Esophagus squamous epithelium (tissue), 5 donors: ENCODE measurements at regions not wholly inside any gene's neighbourhood (a gene's known extent, or its start where the extent isn't known, plus 50 kb on each side); places are given as distances from the start of the nearest gene placed in this dataset.

Source experiments
- DNase-seq: peaks from one replicate; lab custom pipeline; 2025; lab: John Stamatoyannopoulos, UW
- H3K27ac ChIP-seq, 4 donors: fragments of 200-600 bp; sonication (generic); one replicate each; pipeline ENCODE4 v1.5.1; 2016 to 2019; ENCODE audit warnings: mild to moderate bottlenecking in 1 of 4
- H3K27me3 ChIP-seq, 4 donors: fragments of 200-600 bp; sonication (generic); 1 replicate in 3 of 4; 2 replicates in 1 of 4; pipeline versions ENCODE4 v1.5.1 to v1.6.0; 2017 to 2021; ENCODE audit warnings: antibody characterized with exemption in 1 of 4
- H3K36me3 ChIP-seq, 3 donors: fragments of 200-600 bp; sonication (generic); one replicate each; pipeline ENCODE4 v1.5.1; 2016 to 2019
- H3K4me1 ChIP-seq, 3 donors: fragments of 200-600 bp; sonication (generic); one replicate each; pipeline ENCODE4 v1.5.1; 2017 to 2019
- H3K4me3 ChIP-seq, 4 donors: fragments of 200-600 bp; sonication (generic); 1 replicate in 3 of 4; 2 replicates in 1 of 4; pipeline ENCODE4 v1.5.1; 2016 to 2019; ENCODE audit warnings: mild to moderate bottlenecking in 2 of 4, moderate library complexity in 1 of 4
- H3K9me3 ChIP-seq, 3 donors: fragments of 200-600 bp; sonication (generic); one replicate each; pipeline ENCODE4 v1.5.1; 2016 to 2019
- POLR2A ChIP-seq, 4 donors: fragments of 450-650 bp; IDR thresholded peaks; one replicate each; pipeline ENCODE4 v1.6.1; 2017; ENCODE audit warnings: antibody characterized with exemption in 4 of 4, mild to moderate bottlenecking in 4 of 4, moderate library complexity in 3 of 4
- whole genome bisulfite sequencing, 2 donors: methylation state at CpG; one replicate each; pipeline ENCODE4 v1.1.5; 2018; 5-methylcytosine and 5-hydroxymethylcytosine counted together
- intact Hi-C: fragments of 100-400 bp; cut with DNase I; formaldehyde crosslinking; loops from one replicate; pipeline ENCODE4 v1.15.0; 2022
- TF ChIP-seq, protein P1 (sequence below), 6 experiments: fragments of 450-650 bp in 4 of 6; fragments of 200-600 bp in 2 of 6; sonication (generic) in 2 of 6; IDR thresholded peaks; one replicate each; pipeline ENCODE4 v1.5.1; 2016 to 2019; ENCODE audit warnings: antibody characterized with exemption in 6 of 6, mild to moderate bottlenecking in 4 of 6, moderate library complexity in 4 of 6
- donor health status: DM: yes; HTN: yes; CAD: no.

DNA sequence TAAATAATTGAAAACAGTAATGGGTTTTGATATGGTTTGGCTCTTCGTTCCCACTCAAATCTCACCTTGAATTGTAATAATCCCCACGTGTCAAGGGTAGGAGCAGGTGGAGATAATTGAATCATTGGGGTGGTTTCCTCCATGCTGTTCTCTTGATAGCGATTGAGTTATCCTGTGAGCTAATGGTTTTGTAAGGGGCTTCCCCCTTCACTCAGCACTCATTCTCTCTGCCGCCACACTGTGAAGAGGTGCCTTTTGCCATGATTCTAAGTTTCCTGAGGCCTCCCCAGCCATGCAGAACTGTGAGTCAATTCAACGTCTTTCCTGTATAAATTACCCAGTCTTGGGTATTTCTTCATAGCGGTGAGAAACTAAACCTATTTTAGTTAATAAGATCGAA is 551.7 kb upstream of the POT1 start:
- Histone ChIP-seq H3K4me3 (no peak overlapping the region), H3K9me3 (no peaks in the 10 kb centered on the region), H3K27ac (no peak overlapping the region), H3K4me1 (no peaks in the 10 kb centered on the region), H3K36me3 (no peaks in the 10 kb centered on the region), H3K27me3 (no peaks in the 10 kb centered on the region)
- no peak for DNase-seq
- TF ChIP-seq POLR2A (IDR thresholded peaks at IDR 0.05), result no peak
- TF ChIP-seq, protein P1, sequence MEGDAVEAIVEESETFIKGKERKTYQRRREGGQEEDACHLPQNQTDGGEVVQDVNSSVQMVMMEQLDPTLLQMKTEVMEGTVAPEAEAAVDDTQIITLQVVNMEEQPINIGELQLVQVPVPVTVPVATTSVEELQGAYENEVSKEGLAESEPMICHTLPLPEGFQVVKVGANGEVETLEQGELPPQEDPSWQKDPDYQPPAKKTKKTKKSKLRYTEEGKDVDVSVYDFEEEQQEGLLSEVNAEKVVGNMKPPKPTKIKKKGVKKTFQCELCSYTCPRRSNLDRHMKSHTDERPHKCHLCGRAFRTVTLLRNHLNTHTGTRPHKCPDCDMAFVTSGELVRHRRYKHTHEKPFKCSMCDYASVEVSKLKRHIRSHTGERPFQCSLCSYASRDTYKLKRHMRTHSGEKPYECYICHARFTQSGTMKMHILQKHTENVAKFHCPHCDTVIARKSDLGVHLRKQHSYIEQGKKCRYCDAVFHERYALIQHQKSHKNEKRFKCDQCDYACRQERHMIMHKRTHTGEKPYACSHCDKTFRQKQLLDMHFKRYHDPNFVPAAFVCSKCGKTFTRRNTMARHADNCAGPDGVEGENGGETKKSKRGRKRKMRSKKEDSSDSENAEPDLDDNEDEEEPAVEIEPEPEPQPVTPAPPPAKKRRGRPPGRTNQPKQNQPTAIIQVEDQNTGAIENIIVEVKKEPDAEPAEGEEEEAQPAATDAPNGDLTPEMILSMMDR (IDR thresholded peaks at IDR 0.05), result no peak
- WGBS, 2 donors, result 73 to 75% methylated on average over 7 of the region's 7 CpGs
- intact Hi-C loops, result no loop called here

GRCh38 chr7:125480762-125481161 is 551.1 kb upstream of the POT1 start:
- Histone ChIP-seq H3K27ac (no peak overlapping the region), H3K4me3 (no peak overlapping the region), H3K9me3 (no peaks in the 10 kb centered on the region), H3K36me3 (no peaks in the 10 kb centered on the region), H3K4me1 (no peaks in the 10 kb centered on the region), H3K27me3 (no peaks in the 10 kb centered on the region)
- intact Hi-C loops, result no loop called here
- TF ChIP-seq, protein P1 (IDR thresholded peaks at IDR 0.05), result no peak
- no peak for TF ChIP-seq POLR2A (IDR thresholded peaks at IDR 0.05)
- WGBS, 2 donors, result 91 to 92% methylated on average over 10 of the region's 10 CpGs
- no peak for DNase-seq

GRCh38 chr7:125468855-125469174 is 539.2 kb upstream of the POT1 start:
- Histone ChIP-seq H3K36me3 (no peaks in the 10 kb centered on the region), H3K27me3 (no peaks in the 10 kb centered on the region), H3K4me1 (no peaks in the 10 kb centered on the region), H3K27ac (no peak overlapping the region), H3K4me3 (no peak overlapping the region), H3K9me3 (peaks cover 0 to 7% (median 0%) of the 10 kb centered on the region in 3 donors)
- DNase-seq, result no peak
- intact Hi-C loops, result no loop called here
- TF ChIP-seq, protein P1 (IDR thresholded peaks at IDR 0.05), result no peak
- no peak for TF ChIP-seq POLR2A (IDR thresholded peaks at IDR 0.05)
- WGBS, 2 donors, result 79 to 100% methylated on average over 4 to 6 of the region's 16 CpGs

DNA sequence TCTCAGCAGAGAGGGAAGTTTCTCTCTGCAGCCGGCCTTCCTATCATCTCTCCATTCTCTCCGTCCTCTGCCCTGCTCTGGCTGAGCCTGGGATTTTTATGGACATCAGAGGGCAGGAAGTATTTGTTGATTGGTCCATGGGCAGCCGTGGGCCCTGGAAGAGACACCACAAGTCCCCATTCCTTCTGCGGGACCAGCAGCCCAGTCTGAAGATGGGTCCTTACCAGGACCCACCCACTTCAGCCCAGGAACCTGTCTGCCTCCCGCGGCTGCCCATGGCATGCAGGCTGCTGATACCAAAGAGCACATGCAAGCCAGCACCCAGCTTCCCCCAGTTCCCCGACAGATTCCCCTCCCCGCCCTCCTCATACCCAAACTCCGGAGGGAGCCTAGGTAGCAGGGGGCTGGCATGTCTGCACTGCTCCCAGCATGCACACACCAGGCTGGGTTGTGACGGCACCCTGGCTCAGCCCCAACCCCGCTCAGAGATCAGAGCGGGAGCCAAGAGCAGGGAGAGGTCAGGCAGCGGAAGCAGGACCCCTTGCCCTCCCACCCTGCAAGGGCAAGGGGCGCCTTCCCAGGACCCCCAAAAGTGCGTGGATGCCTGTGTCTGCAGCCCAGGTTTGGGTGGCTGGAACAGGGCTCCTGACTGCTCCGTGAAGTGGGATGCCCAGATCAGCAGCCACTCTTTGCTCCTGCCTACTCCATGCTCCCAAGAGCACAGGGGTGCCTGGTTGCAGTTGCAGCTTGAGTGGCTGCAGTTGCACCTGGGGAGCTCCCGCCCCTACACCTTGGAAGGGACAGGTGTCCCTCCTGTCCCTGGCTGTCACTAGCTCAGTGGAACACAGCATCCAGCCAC is 538.6 kb upstream of the POT1 start:
- intact Hi-C loops, result no loop called here
- no peak overlapping the region for H3K4me3 ChIP-seq
- no peak overlapping the region for H3K27ac ChIP-seq
- no peaks in the 10 kb centered on the region for H3K27me3 ChIP-seq
- no peaks in the 10 kb centered on the region for H3K4me1 ChIP-seq
- TF ChIP-seq, protein P1 (IDR thresholded peaks at IDR 0.05), result no peak
- no peak for TF ChIP-seq POLR2A (IDR thresholded peaks at IDR 0.05)
- H3K36me3 ChIP-seq, result no peaks in the 10 kb centered on the region
- DNase-seq, result no peak
- H3K9me3 ChIP-seq, result peaks cover 0 to 7% (median 0%) of the 10 kb centered on the region in 3 donors
- 86 to 87% methylated on average over 5 to 6 of the region's 17 CpGs for WGBS, 2 donors

GRCh38 chr7:125465527-125465926 is 535.9 kb upstream of the POT1 start:
- Histone ChIP-seq H3K36me3 (no peaks in the 10 kb centered on the region), H3K4me3 (no peak overlapping the region), H3K27ac (no peak overlapping the region), H3K4me1 (no peaks in the 10 kb centered on the region), H3K9me3 (peaks cover 0 to 7% (median 0%) of the 10 kb centered on the region in 3 donors), H3K27me3 (no peaks in the 10 kb centered on the region)
- WGBS, 2 donors, result 35 to 54% methylated on average over 3 of the region's 3 CpGs
- TF ChIP-seq POLR2A (IDR thresholded peaks at IDR 0.05), result no peak
- TF ChIP-seq, protein P1 (IDR thresholded peaks at IDR 0.05), result no peak
- intact Hi-C loops, result no loop called here
- no peak for DNase-seq
